HFFc6 (cell line): ENCODE measurements at regions not wholly inside any gene's neighbourhood (a gene's known extent, or its start where the extent isn't known, plus 50 kb on each side); places are given as distances from the start of the nearest gene placed in this dataset.

Experiments
- DNase-seq: peaks from one replicate; pipeline ENCODE4 v3.0.0-alpha.2; 2018
- H3K27ac Mint-ChIP-seq: 2 replicates; pipeline ENCODE4 v1.8.0; 2020; ENCODE audit warnings: mild to moderate bottlenecking, mixed read lengths
- H3K27me3 Mint-ChIP-seq: 2 replicates; pipeline ENCODE4 v1.8.0; 2021; ENCODE audit warnings: mild to moderate bottlenecking, moderate library complexity, mixed read lengths; ENCODE audit not compliant: insufficient read depth
- H3K36me3 Mint-ChIP-seq: 2 replicates; pipeline ENCODE4 v1.8.0; 2021; ENCODE audit warnings: low read depth, mixed read lengths
- H3K4me1 Mint-ChIP-seq: 2 replicates; pipeline ENCODE4 v1.8.0; 2020; ENCODE audit warnings: low read depth, mixed read lengths
- H3K4me3 Mint-ChIP-seq: 2 replicates; pipeline ENCODE4 v1.8.0; 2020; ENCODE audit warnings: mild to moderate bottlenecking, moderate library complexity, mixed read lengths
- H3K9me3 Mint-ChIP-seq: 2 replicates; pipeline ENCODE4 v1.8.0; 2020; ENCODE audit warnings: mild to moderate bottlenecking, mixed read lengths
- CTCF ChIP-seq: fragments of 200-600 bp; sonication (generic); IDR thresholded peaks from 2 replicates; pipeline ENCODE4 v1.5.0; 2021; ENCODE audit warnings: antibody characterized with exemption, mild to moderate bottlenecking

- Mint-ChIP-seq H3K27ac (no peak overlapping the region), H3K4me1 (no peaks in the 10 kb centered on the region), H3K9me3 (peaks cover 16% of the 10 kb centered on the region), H3K4me3 (no peak overlapping the region), H3K27me3 (no peaks in the 10 kb centered on the region), H3K36me3 (peaks cover 14% of the 10 kb centered on the region; the same call in 1 of the 2 replicates)
- DNase-seq: no peak
- TF ChIP-seq CTCF: no peak
Measured at GRCh38 chr15:95182091-95182490, 950.7 kb downstream of the MCTP2 start.

DNA sequence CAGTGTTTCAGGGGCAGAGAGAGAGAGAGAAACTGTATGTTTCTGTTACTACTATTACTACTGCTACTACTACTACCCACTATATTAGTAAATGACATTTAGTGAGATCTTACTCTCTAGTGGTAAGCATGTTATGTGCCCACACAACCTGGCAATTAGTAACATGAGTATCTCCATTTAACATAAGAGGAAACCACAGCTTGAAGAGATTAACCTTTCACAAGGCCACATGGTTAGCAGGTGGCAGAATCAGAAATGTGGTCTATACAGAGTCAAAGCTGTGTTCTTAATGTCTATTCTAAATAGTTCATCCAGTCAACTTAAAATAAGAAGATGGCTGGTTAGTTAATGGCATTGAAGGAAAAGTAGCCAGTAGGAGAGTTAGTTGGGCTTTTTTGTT, 961.6 kb downstream of the MCTP2 start:
- H3K27me3 Mint-ChIP-seq: no peaks in the 10 kb centered on the region
- no peaks in the 10 kb centered on the region for H3K36me3 Mint-ChIP-seq
- no peak for TF ChIP-seq CTCF
- DNase-seq: no peak
- no peaks in the 10 kb centered on the region; the same call in 1 of the 2 replicates for H3K9me3 Mint-ChIP-seq
- H3K4me1 Mint-ChIP-seq: no peaks in the 10 kb centered on the region; the same call in 1 of the 2 replicates
- H3K27ac Mint-ChIP-seq: no peak overlapping the region
- H3K4me3 Mint-ChIP-seq: no peak overlapping the region

DNA sequence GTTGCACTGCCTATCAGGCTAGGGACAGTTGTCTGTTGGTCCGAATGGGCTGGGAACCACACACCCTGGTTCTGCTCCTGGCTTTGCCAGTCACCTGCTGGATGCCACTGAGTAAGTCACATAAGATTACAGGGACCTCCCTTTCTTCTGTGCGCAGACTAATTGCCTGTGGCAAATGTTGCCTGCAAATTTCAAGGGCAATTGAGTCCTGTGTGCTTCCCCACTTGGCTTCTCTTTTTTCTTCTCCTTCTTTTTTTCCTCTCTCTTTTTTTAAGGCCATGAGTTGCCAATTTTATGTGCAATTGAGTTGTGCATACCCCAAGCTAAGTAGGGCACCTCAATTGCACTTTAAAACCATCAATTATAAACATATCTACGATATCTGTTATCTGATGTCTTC, 963.4 kb downstream of the MCTP2 start:
- no peak overlapping the region for H3K4me3 Mint-ChIP-seq
- no peak overlapping the region for H3K27ac Mint-ChIP-seq
- peaks cover 6% of the 10 kb centered on the region for H3K9me3 Mint-ChIP-seq
- H3K36me3 Mint-ChIP-seq: no peaks in the 10 kb centered on the region
- no peak for TF ChIP-seq CTCF
- H3K4me1 Mint-ChIP-seq: no peaks in the 10 kb centered on the region; the same call in 1 of the 2 replicates
- H3K27me3 Mint-ChIP-seq: no peaks in the 10 kb centered on the region
- no peak for DNase-seq

DNA sequence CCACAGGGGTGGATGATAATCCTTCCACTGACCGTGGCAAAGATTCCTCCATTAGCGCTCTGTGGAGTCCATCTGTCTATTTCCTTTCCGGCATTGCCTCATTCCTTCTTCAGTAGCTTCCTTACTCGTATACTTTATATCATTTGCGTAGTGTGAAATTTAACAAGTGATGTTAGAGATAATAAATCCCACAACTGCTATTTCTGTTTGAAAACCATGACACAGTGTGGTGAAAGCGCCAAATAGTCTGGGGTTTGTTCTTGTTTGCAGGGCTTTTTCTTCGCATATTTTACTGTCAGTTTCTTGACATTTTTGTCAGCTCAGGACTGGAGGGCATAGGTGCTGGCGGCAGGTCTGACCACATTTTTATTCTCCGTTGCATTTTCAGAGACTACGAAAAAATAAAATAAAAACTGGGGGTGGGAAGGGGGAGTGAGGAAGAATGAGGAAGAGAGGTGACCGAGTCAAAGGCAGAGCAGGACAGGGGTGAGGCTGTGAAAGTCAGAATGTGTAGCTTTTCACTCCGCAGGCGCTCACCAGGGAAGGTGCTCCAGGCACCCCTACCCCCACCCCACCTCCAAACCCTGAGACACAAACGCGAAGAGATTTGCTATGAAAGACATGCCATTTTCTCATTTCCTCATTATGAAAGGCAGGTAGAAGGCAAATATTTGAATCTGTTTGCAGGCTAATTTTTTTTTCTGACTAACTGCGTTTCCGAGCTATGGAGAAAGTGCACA, 965.0 kb downstream of the MCTP2 start:
- no peak for TF ChIP-seq CTCF
- DNase-seq: no peak
- Mint-ChIP-seq H3K27ac (no peak overlapping the region), H3K4me3 (no peak overlapping the region), H3K36me3 (no peaks in the 10 kb centered on the region), H3K9me3 (peaks cover 7% of the 10 kb centered on the region), H3K4me1 (no peaks in the 10 kb centered on the region), H3K27me3 (no peaks in the 10 kb centered on the region)

- H3K4me3 Mint-ChIP-seq: no peak overlapping the region
- peaks cover 6% of the 10 kb centered on the region; the same call in 1 of the 2 replicates for H3K4me1 Mint-ChIP-seq
- no peak for TF ChIP-seq CTCF
- no peaks in the 10 kb centered on the region; the same call in 1 of the 2 replicates for H3K27me3 Mint-ChIP-seq
- peaks cover 19% of the 10 kb centered on the region for H3K9me3 Mint-ChIP-seq
- peak; percentile 68 for DNase-seq
- H3K36me3 Mint-ChIP-seq: peaks cover 7% of the 10 kb centered on the region; the same call in 1 of the 2 replicates
- no peak overlapping the region for H3K27ac Mint-ChIP-seq
Measured at GRCh38 chr15:95202569-95203349, 971.4 kb downstream of the MCTP2 start.
